K562 (cell line): ENCODE measurements at regions not wholly inside any gene's neighbourhood (a gene's known extent, or its start where the extent isn't known, plus 50 kb on each side); places are given as distances from the start of the nearest gene placed in this dataset.
A peak's percentile ranks its signal among the peaks of the same experiment; 100 is the strongest.

Source experiments
- ATAC-seq: fragments of 200-7000 bp; cut with Tn5 transposase; 3 replicates; pipeline ENCODE4 v1.9.1; 2020; ENCODE audit warnings: moderate library complexity
- BruUV-seq: library from RNA; stranded (reverse); fragments of 400-500 nt; replicated peaks from 2 replicates; lab custom pipeline; 2021; lab: Mats Ljungman, UMichigan
- CTCF ChIA-PET: fragments of 300-600 bp; formaldehyde crosslinking; extraction: SDS; loops from one replicate; lab custom pipeline; 2021; ENCODE audit warnings: low intra/inter-chr PET ratio; lab: Yijun Ruan, JAX
- POLR2A ChIA-PET: fragments of 300-600, 350-650 bp; sonication (Branson Sonifier 250); formaldehyde crosslinking; extraction: SDS; loops from one replicate; lab custom pipeline; 2021; ENCODE audit warnings: antibody characterized with exemption, inconsistent platforms; lab: Yijun Ruan, JAX
- DNase-seq, 4 experiments: peaks; one replicate each; pipeline versions ENCODE4 v3.0.0 to v3.0.0-alpha.2; 2011 to 2018; ENCODE audit warnings: low spot score in 3 of 4, mixed read lengths in 3 of 4; ENCODE audit errors: extremely low read depth in 1 of 4
- FAIRE-seq: peaks from 2 replicates; lab custom pipeline; 2011; peaks lifted over from hg19 to GRCh38; lab: Jason Lieb, UNC
- H2AFZ ChIP-seq: 2 replicates; pipeline ENCODE4 v1.6.0; 2011; ENCODE audit warnings: low read depth, low read length, control low read depth, inconsistent platforms
- H3K27ac ChIP-seq: fragments of 200-600 bp; 3 replicates; pipeline ENCODE4 v1.8.0; 2011; ENCODE audit warnings: low read depth, mild to moderate bottlenecking, control low read depth, inconsistent platforms, low read length, moderate library complexity, mixed read lengths; ENCODE audit errors: extremely low read depth
- H3K27me3 ChIP-seq, 2 experiments: fragments of 300-600 bp in 1 of 2; 2 replicates in 1 of 2; 3 replicates in 1 of 2; pipeline versions ENCODE4 v1.6.0 to v1.8.0; 2011; ENCODE audit warnings: inconsistent platforms in 2 of 2, low read length in 2 of 2, mild to moderate bottlenecking in 1 of 2, mixed read lengths in 1 of 2, moderate library complexity in 1 of 2; ENCODE audit not compliant: control insufficient read depth in 2 of 2, insufficient read depth in 2 of 2
- H3K36me3 ChIP-seq: fragments of 300-600 bp; 3 replicates; pipeline ENCODE4 v1.8.0; 2011; ENCODE audit warnings: mild to moderate bottlenecking, low read length, inconsistent platforms; ENCODE audit not compliant: control insufficient read depth, insufficient read depth
- H3K4me1 ChIP-seq, 2 experiments: fragments of 200-600 bp in 1 of 2; replicated peaks in 1 of 2; 2 replicates in 1 of 2; 3 replicates in 1 of 2; pipeline versions ENCODE4 v1.5.1 to v1.8.0; 2011; ENCODE audit warnings: inconsistent platforms in 2 of 2, low read length in 2 of 2, mild to moderate bottlenecking in 1 of 2, mixed read lengths in 1 of 2, moderate library complexity in 1 of 2; ENCODE audit not compliant: control insufficient read depth in 2 of 2, insufficient read depth in 2 of 2
- H3K4me2 ChIP-seq: 2 replicates; pipeline ENCODE4 v1.6.1; 2011; ENCODE audit warnings: low read length, control low read depth, inconsistent platforms, mixed read lengths; ENCODE audit not compliant: insufficient read depth
- H3K4me3 ChIP-seq: fragments of 200-600 bp; sonication (generic), shearing (Covaris generic); 2 replicates; pipeline ENCODE4 v1.5.1; 2016; ENCODE audit warnings: control low read depth, inconsistent platforms
- H3K79me2 ChIP-seq: fragments of 200-600 bp; 3 replicates; pipeline ENCODE4 v1.8.0; 2011; ENCODE audit warnings: low read length, inconsistent platforms; ENCODE audit not compliant: control insufficient read depth, insufficient read depth
- H3K9ac ChIP-seq, 2 experiments: 2 replicates each; pipeline versions ENCODE4 v1.6.0 to v1.6.1; 2011; ENCODE audit warnings: low read depth in 2 of 2, low read length in 2 of 2, control low read depth in 1 of 2, inconsistent platforms in 1 of 2, mild to moderate bottlenecking in 1 of 2, mixed read lengths in 1 of 2; ENCODE audit not compliant: insufficient read depth in 1 of 2
- H3K9me1 ChIP-seq: one replicate; pipeline ENCODE4 v1.6.0; 2011; ENCODE audit warnings: inconsistent platforms, mild to moderate bottlenecking, low read length, moderate library complexity; ENCODE audit not compliant: control insufficient read depth, insufficient read depth
- H3K9me3 ChIP-seq: replicated peaks from 2 replicates; pipeline ENCODE4 v1.5.1; 2011; ENCODE audit warnings: low read depth, low read length, inconsistent platforms; ENCODE audit not compliant: control insufficient read depth, insufficient read depth
- H4K20me1 ChIP-seq: replicated peaks from 2 replicates; pipeline ENCODE4 v1.6.1; 2011; ENCODE audit warnings: low read length, inconsistent platforms, mixed read lengths; ENCODE audit not compliant: control insufficient read depth, insufficient read depth
- BRF1 ChIP-seq: IDR thresholded peaks from 3 replicates; pipeline ENCODE4 v1.6.1; 2011; ENCODE audit warnings: borderline replicate concordance, mild to moderate bottlenecking; ENCODE audit not compliant: insufficient read length; ENCODE audit errors: extremely low read depth
- GABPB1 ChIP-seq: sonication (generic); formaldehyde crosslinking; IDR thresholded peaks from 2 replicates; pipeline ENCODE4 v1.8.0; 2022; ENCODE audit warnings: mild to moderate bottlenecking, missing genetic modification reagents
- KDM1A ChIP-seq, 2 experiments: fragments of 450-650 bp; IDR thresholded peaks; 2 replicates each; pipeline ENCODE4 v1.6.1; 2016; ENCODE audit warnings: mild to moderate bottlenecking in 2 of 2
- MED1 ChIP-seq: sonication (generic); formaldehyde crosslinking; IDR thresholded peaks from 2 replicates; pipeline ENCODE4 v1.8.1; 2023; ENCODE audit warnings: missing genetic modification reagents, borderline replicate concordance
- MEIS2 ChIP-seq: fragments of 450-650 bp; IDR thresholded peaks from 2 replicates; pipeline ENCODE4 v1.6.1; 2014; ENCODE audit warnings: mild to moderate bottlenecking; ENCODE audit not compliant: partially characterized antibody
- PHF21A ChIP-seq: fragments of 450-650 bp; IDR thresholded peaks from 2 replicates; pipeline ENCODE4 v1.6.1; 2017; ENCODE audit warnings: low read depth, borderline replicate concordance
- RBM14 ChIP-seq: fragments of 200-400 bp; formaldehyde crosslinking; IDR thresholded peaks from 2 replicates; pipeline ENCODE4 v1.6.1; 2018; ENCODE audit warnings: low read depth, mild to moderate bottlenecking, low read length, moderate library complexity, borderline replicate concordance; ENCODE audit not compliant: insufficient read depth
- RBM39 ChIP-seq: fragments of 200-400 bp; formaldehyde crosslinking; optimal IDR thresholded peaks from 2 replicates; pipeline ENCODE3; 2018; ENCODE audit warnings: low read depth, low read length
- ZNF24 ChIP-seq: fragments of 450-650 bp; IDR thresholded peaks from 2 replicates; pipeline ENCODE4 v1.6.1; 2016
- ZNF668 ChIP-seq: fragments of 250-450 bp; sonication (Bioruptor Pico); IDR thresholded peaks from 2 replicates; pipeline ENCODE4 v1.8.0; 2022; ENCODE audit warnings: mild to moderate bottlenecking, inconsistent platforms
- WGBS: fragments of 100-300 bp; shearing (Covaris generic); methylation state at CpG from one replicate; pipeline ENCODE4 v1.1.6; 2016; ENCODE audit warnings: low coverage, mixed read lengths; ENCODE audit not compliant: insufficient coverage; ENCODE audit errors: missing lambda C conversion rate; 5-methylcytosine and 5-hydroxymethylcytosine counted together
- in situ Hi-C: fragments of 300-500 bp; cut with MboI; formaldehyde crosslinking; loops from 4 replicates; pipeline ENCODE4 v1.15.0; 2018; ENCODE audit warnings: inconsistent platforms, mixed read lengths
- intact Hi-C: fragments of 100-400 bp; cut with micrococcal nuclease; formaldehyde crosslinking; loops from 2 replicates; pipeline ENCODE4 v1.14.2; 2022
- TF ChIP-seq, protein P1 (sequence below): fragments of 250-450 bp; sonication (Bioruptor Pico); IDR thresholded peaks from 2 replicates; pipeline ENCODE4 v1.4.0; 2020; ENCODE audit warnings: mild to moderate bottlenecking
- TF ChIP-seq, protein P2 (sequence below): fragments of 200-400 bp; formaldehyde crosslinking; IDR thresholded peaks from 2 replicates; pipeline ENCODE4 v1.6.1; 2017; ENCODE audit warnings: mild to moderate bottlenecking, low read depth, low read length, moderate library complexity
- TF ChIP-seq, protein P3 (sequence below): fragments of 450-650 bp; IDR thresholded peaks from 2 replicates; pipeline ENCODE4 v1.6.1; 2014; ENCODE audit warnings: low read depth, mild to moderate bottlenecking, moderate library complexity, borderline replicate concordance
- TF ChIP-seq, protein P4 (sequence below): sonication (generic); formaldehyde crosslinking; IDR thresholded peaks from 2 replicates; pipeline ENCODE4 v1.8.1; 2023; ENCODE audit warnings: mild to moderate bottlenecking, missing genetic modification reagents

DNA sequence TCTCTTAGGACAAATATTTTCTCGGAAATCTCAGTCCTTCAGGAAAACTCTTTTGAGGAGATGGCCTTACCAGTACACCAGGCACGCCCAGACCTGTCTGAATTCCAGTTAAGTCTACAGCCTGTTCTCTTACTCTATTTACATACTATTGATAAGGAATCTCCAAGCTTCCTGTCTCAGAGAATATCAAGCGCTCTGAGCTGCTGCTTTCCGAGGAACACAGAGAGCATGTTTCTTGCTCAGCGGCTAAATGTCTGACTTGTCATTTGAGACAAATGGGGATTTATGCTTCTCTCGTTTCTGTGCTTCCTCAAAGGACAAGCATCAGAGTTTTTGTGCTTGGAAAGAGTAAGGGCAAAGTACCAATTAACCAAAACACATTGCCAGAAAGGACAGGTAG, 112.4 kb upstream of the CCDC54 start (continued):
- TF ChIP-seq BRF1 (no peak), PHF21A (no peak), MEIS2 (peak; percentile 45), ZNF668 (CRISPR knock-in tag) (no peak)
- TF ChIP-seq, protein P1, sequence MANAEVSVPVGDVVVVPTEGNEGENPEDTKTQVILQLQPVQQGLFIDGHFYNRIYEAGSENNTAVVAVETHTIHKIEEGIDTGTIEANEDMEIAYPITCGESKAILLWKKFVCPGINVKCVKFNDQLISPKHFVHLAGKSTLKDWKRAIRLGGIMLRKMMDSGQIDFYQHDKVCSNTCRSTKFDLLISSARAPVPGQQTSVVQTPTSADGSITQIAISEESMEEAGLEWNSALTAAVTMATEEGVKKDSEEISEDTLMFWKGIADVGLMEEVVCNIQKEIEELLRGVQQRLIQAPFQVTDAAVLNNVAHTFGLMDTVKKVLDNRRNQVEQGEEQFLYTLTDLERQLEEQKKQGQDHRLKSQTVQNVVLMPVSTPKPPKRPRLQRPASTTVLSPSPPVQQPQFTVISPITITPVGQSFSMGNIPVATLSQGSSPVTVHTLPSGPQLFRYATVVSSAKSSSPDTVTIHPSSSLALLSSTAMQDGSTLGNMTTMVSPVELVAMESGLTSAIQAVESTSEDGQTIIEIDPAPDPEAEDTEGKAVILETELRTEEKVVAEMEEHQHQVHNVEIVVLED: no peak
- TF ChIP-seq, protein P2, sequence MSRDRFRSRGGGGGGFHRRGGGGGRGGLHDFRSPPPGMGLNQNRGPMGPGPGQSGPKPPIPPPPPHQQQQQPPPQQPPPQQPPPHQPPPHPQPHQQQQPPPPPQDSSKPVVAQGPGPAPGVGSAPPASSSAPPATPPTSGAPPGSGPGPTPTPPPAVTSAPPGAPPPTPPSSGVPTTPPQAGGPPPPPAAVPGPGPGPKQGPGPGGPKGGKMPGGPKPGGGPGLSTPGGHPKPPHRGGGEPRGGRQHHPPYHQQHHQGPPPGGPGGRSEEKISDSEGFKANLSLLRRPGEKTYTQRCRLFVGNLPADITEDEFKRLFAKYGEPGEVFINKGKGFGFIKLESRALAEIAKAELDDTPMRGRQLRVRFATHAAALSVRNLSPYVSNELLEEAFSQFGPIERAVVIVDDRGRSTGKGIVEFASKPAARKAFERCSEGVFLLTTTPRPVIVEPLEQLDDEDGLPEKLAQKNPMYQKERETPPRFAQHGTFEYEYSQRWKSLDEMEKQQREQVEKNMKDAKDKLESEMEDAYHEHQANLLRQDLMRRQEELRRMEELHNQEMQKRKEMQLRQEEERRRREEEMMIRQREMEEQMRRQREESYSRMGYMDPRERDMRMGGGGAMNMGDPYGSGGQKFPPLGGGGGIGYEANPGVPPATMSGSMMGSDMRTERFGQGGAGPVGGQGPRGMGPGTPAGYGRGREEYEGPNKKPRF: no peak

DNA sequence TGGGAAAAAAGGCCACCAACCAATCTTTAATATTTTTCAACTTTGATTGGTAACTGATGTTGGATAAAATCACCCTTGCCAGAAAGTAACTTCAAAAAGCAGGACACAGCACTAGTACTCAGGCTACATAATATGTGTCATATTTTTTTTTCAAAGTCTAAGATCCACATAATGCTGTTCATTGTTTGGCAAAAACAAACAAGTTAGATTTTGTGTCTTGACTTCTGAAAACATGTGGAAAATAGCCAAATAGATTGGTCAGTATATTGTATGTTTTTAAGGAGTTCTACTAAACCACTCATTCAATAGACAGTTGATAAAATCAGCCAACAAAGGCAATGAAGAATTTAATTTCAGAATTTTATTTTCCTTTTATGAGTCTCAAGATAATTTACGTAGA, 111.7 kb upstream of the CCDC54 start:
- TF ChIP-seq RBM14 (no peak), KDM1A (IDR thresholded peaks at IDR 0.05) (no peak), MED1 (CRISPR knock-in tag) (no peak), RBM39 (no peak), ZNF24 (no peak), GABPB1 (CRISPR knock-in tag) (no peak)
- TF ChIP-seq, protein P3, sequence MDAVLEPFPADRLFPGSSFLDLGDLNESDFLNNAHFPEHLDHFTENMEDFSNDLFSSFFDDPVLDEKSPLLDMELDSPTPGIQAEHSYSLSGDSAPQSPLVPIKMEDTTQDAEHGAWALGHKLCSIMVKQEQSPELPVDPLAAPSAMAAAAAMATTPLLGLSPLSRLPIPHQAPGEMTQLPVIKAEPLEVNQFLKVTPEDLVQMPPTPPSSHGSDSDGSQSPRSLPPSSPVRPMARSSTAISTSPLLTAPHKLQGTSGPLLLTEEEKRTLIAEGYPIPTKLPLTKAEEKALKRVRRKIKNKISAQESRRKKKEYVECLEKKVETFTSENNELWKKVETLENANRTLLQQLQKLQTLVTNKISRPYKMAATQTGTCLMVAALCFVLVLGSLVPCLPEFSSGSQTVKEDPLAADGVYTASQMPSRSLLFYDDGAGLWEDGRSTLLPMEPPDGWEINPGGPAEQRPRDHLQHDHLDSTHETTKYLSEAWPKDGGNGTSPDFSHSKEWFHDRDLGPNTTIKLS: no peak
- TF ChIP-seq, protein P4, sequence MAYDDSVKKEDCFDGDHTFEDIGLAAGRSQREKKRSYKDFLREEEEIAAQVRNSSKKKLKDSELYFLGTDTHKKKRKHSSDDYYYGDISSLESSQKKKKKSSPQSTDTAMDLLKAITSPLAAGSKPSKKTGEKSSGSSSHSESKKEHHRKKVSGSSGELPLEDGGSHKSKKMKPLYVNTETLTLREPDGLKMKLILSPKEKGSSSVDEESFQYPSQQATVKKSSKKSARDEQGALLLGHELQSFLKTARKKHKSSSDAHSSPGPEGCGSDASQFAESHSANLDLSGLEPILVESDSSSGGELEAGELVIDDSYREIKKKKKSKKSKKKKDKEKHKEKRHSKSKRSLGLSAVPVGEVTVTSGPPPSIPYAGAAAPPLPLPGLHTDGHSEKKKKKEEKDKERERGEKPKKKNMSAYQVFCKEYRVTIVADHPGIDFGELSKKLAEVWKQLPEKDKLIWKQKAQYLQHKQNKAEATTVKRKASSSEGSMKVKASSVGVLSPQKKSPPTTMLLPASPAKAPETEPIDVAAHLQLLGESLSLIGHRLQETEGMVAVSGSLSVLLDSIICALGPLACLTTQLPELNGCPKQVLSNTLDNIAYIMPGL (CRISPR knock-in tag): no peak
- H3K27ac ChIP-seq: no peak overlapping the region
- no peak for FAIRE-seq
- H3K27me3 ChIP-seq: no peaks in the 10 kb centered on the region
- H4K20me1 ChIP-seq: no peaks in the 10 kb centered on the region
- no peak overlapping the region for H3K4me2 ChIP-seq
- intact Hi-C loops: no loop called here
- H3K9me1 ChIP-seq: no peaks in the 10 kb centered on the region
- in situ Hi-C loops: no loop called here
- H3K4me3 ChIP-seq: no peak overlapping the region
- ChIA-PET POLR2A (interaction anchor here (0.7 kb wide), 1 partner anchor 272 kb away, joined by 3 read pairs; no protein-coding TSS in a partner anchor), CTCF (no interaction called here)
- H2AFZ ChIP-seq: no peak overlapping the region
- no TSS peak for BruUV-seq
- no peaks in the 10 kb centered on the region for H3K9me3 ChIP-seq
- H3K4me1 ChIP-seq: no peaks in the 10 kb centered on the region
- no peak for ATAC-seq
- no peak for DNase-seq
- H3K79me2 ChIP-seq: no peaks in the 10 kb centered on the region
- H3K9ac ChIP-seq: no peak overlapping the region
- 14% methylated on average over 1 of the region's 1 CpG for WGBS
- no peaks in the 10 kb centered on the region for H3K36me3 ChIP-seq
